ENCODE measurements at regions not wholly inside any gene's neighbourhood (a gene's known extent, or its start where the extent isn't known, plus 50 kb on each side); places are given as distances from the start of the nearest gene placed in this dataset.

GRCh38 chr15:31802761-31803160, 227.6 kb upstream of the CHRNA7 start:
- POLR2A ChIA-PET (ENCODE audit: partially characterized antibody): no interaction called here
- Mint-ChIP-seq H3K27ac (no peak overlapping the region), H3K9me3 (no peaks in the 10 kb centered on the region), H3K36me3 (no peaks in the 10 kb centered on the region), H3K4me1 (no peaks in the 10 kb centered on the region), H3K27me3 (peaks cover 1 to 8% of the 10 kb centered on the region in 2 donors), H3K4me3 (no peak overlapping the region)
- CTCF ChIA-PET (ENCODE audit: partially characterized antibody): no interaction called here
- no peak overlapping the region for H3K4me3 ChIP-seq (ENCODE audit: low read length in 2 of 2)
- no peak overlapping the region for H3K27ac ChIP-seq (ENCODE audit: low read depth, low read length)
- H3K27me3 ChIP-seq (ENCODE audit: insufficient read depth, low read length): no peaks in the 10 kb centered on the region
- no peaks in the 10 kb centered on the region for H3K4me1 ChIP-seq (ENCODE audit: insufficient read depth, low read length)
- no peaks in the 10 kb centered on the region for H3K9me3 ChIP-seq (ENCODE audit: control insufficient read depth in 1 of 2, low read length in 2 of 2)
- DNase-seq: no peak
- intact Hi-C loops (cut with micrococcal nuclease): no loop called here
- H3K36me3 ChIP-seq (ENCODE audit: insufficient read depth, low read length): no peaks in the 10 kb centered on the region

- H3K9me3 ChIP-seq (ENCODE audit: control insufficient read depth in 1 of 2, low read length in 2 of 2): no peaks in the 10 kb centered on the region
- Mint-ChIP-seq H3K36me3 (no peaks in the 10 kb centered on the region), H3K4me3 (no peak overlapping the region), H3K27me3 (peaks cover 1 to 8% of the 10 kb centered on the region in 2 donors), H3K27ac (no peak overlapping the region), H3K4me1 (no peaks in the 10 kb centered on the region), H3K9me3 (no peaks in the 10 kb centered on the region)
- H3K4me3 ChIP-seq (ENCODE audit: low read length in 2 of 2): no peak overlapping the region
- intact Hi-C loops (cut with micrococcal nuclease): no loop called here
- no peaks in the 10 kb centered on the region for H3K4me1 ChIP-seq (ENCODE audit: insufficient read depth, low read length)
- CTCF ChIA-PET (ENCODE audit: partially characterized antibody): no interaction called here
- DNase-seq: no peak
- H3K27me3 ChIP-seq (ENCODE audit: insufficient read depth, low read length): no peaks in the 10 kb centered on the region
- POLR2A ChIA-PET (ENCODE audit: partially characterized antibody): no interaction called here
- H3K27ac ChIP-seq (ENCODE audit: low read depth, low read length): no peak overlapping the region
- H3K36me3 ChIP-seq (ENCODE audit: insufficient read depth, low read length): no peaks in the 10 kb centered on the region
These were observed 226.9 kb upstream of the CHRNA7 start for GRCh38 chr15:31803388-31803884.

- Mint-ChIP-seq H3K27me3 (no peaks in the 10 kb centered on the region), H3K36me3 (no peaks in the 10 kb centered on the region), H3K9me3 (peaks cover 0 to 2% (median 0%) of the 10 kb centered on the region in 8 donors), H3K4me1 (no peaks in the 10 kb centered on the region), H3K27ac (no peak overlapping the region), H3K4me3 (no peak overlapping the region)
- no peaks in the 10 kb centered on the region for H3K36me3 ChIP-seq (ENCODE audit: insufficient read depth, low read length)
- H3K27me3 ChIP-seq (ENCODE audit: insufficient read depth, low read length): no peaks in the 10 kb centered on the region
- no peak for DNase-seq
- ChIA-PET POLR2A (ENCODE audit: partially characterized antibody) (no interaction called here), CTCF (ENCODE audit: partially characterized antibody) (no interaction called here)
- intact Hi-C loops (cut with micrococcal nuclease): no loop called here
- H3K4me3 ChIP-seq (ENCODE audit: low read length in 2 of 2): no peak overlapping the region
- H3K4me1 ChIP-seq (ENCODE audit: insufficient read depth, low read length): no peaks in the 10 kb centered on the region
- no peaks in the 10 kb centered on the region for H3K9me3 ChIP-seq (ENCODE audit: control insufficient read depth in 1 of 2, low read length in 2 of 2)
- H3K27ac ChIP-seq (ENCODE audit: low read depth, low read length): no peak overlapping the region
These were observed 225.1 kb upstream of the CHRNA7 start for GRCh38 chr15:31805090-31805662.

DNA sequence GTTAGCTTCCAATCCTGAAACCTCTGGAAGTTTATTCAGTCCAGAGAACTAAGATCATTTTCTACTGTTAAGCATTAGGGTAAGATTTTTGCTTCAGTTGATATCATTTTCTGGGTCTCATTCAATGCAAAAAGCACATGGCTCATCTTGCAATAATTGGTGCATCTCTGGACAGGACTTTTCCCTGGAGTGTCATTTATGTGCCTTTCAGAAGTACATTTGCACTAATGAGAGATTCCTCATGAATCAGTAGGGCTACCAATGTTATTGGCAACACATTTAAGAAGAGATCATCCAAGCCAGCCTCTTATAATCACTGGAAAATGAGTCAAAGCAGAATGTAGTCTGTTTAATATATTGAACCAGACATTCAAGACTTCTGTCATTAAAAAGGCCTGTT, 224.2 kb upstream of the CHRNA7 start:
- intact Hi-C loops (cut with micrococcal nuclease): no loop called here
- no peaks in the 10 kb centered on the region for H3K36me3 ChIP-seq (ENCODE audit: insufficient read depth, low read length)
- Mint-ChIP-seq H3K36me3 (no peaks in the 10 kb centered on the region), H3K27me3 (no peaks in the 10 kb centered on the region), H3K27ac (no peak overlapping the region), H3K4me1 (no peaks in the 10 kb centered on the region), H3K4me3 (no peak overlapping the region), H3K9me3 (peaks cover 0 to 3% (median 0%) of the 10 kb centered on the region in 8 donors)
- H3K27ac ChIP-seq (ENCODE audit: low read depth, low read length): no peak overlapping the region
- CTCF ChIA-PET (ENCODE audit: partially characterized antibody): no interaction called here
- H3K4me1 ChIP-seq (ENCODE audit: insufficient read depth, low read length): no peaks in the 10 kb centered on the region
- no peaks in the 10 kb centered on the region for H3K27me3 ChIP-seq (ENCODE audit: insufficient read depth, low read length)
- H3K9me3 ChIP-seq (ENCODE audit: control insufficient read depth in 1 of 2, low read length in 2 of 2): no peaks in the 10 kb centered on the region
- no peak overlapping the region for H3K4me3 ChIP-seq (ENCODE audit: low read length in 2 of 2)
- POLR2A ChIA-PET (ENCODE audit: partially characterized antibody): no interaction called here
- DNase-seq: no peak

DNA sequence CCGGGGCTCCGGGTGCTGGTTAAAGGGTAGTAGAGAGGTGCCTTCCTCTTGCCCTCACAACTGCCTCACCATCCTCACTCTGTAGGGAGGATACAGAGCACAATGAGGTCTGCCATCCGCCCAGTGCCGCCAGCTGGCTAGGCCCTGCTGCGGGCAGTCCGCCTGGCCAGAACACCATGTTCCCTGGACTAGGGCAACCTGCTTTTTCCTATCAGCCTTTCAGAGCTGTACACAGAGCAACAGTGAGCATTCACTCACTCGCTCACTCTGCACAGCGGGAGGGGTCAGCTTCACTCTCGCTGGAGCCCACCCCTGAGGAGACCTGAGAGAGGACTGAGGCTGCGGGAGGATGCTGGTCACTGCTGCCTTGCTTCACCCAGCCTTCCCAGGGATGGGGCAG, 218.7 kb upstream of the CHRNA7 start:
- CTCF ChIA-PET (ENCODE audit: partially characterized antibody): no interaction called here
- Mint-ChIP-seq H3K27me3 (no peaks in the 10 kb centered on the region), H3K4me1 (no peaks in the 10 kb centered on the region)

DNA sequence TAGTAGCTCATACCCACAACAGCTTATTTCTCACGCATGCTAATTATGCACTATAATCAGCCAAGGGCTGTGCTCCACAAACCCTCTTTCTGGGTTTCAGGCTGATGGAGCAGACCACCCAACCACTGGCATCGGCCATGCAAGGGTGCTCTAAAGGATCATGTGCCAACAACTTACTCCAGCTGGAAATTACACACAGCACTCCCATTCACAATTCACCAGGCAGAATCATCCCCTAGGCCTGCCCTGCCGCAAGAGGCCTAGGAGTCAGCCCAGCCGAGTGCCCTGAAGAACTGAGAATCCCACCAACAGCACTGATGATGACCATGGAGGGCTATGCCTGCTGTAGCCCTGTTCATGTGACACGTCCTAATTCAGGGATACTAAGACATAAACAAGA, 216.2 kb upstream of the CHRNA7 start:
- no peak overlapping the region for H3K4me3 ChIP-seq (ENCODE audit: low read length in 2 of 2)
- Mint-ChIP-seq H3K27me3 (no peaks in the 10 kb centered on the region), H3K4me1 (no peaks in the 10 kb centered on the region), H3K9me3 (peaks cover 0 to 3% (median 0%) of the 10 kb centered on the region in 8 donors), H3K36me3 (no peaks in the 10 kb centered on the region), H3K27ac (no peak overlapping the region), H3K4me3 (no peak overlapping the region)
- CTCF ChIA-PET (ENCODE audit: partially characterized antibody): no interaction called here
- POLR2A ChIA-PET (ENCODE audit: partially characterized antibody): no interaction called here
- no peaks in the 10 kb centered on the region for H3K9me3 ChIP-seq (ENCODE audit: control insufficient read depth in 1 of 2, low read length in 2 of 2)
- intact Hi-C loops (cut with micrococcal nuclease): no loop called here
- H3K4me1 ChIP-seq (ENCODE audit: insufficient read depth, low read length): no peaks in the 10 kb centered on the region
- no peak for DNase-seq
- no peak overlapping the region for H3K27ac ChIP-seq (ENCODE audit: low read depth, low read length)
- no peaks in the 10 kb centered on the region for H3K27me3 ChIP-seq (ENCODE audit: insufficient read depth, low read length)
- H3K36me3 ChIP-seq (ENCODE audit: insufficient read depth, low read length): no peaks in the 10 kb centered on the region

More for the DNA sequence above, 218.7 kb upstream of the CHRNA7 start:
- H3K27me3 ChIP-seq (ENCODE audit: insufficient read depth, low read length): no peaks in the 10 kb centered on the region
- H3K4me1 ChIP-seq (ENCODE audit: insufficient read depth, low read length): no peaks in the 10 kb centered on the region
- no peaks in the 10 kb centered on the region for H3K36me3 Mint-ChIP-seq
- no peaks in the 10 kb centered on the region for H3K36me3 ChIP-seq (ENCODE audit: insufficient read depth, low read length)
- intact Hi-C loops (cut with micrococcal nuclease): no loop called here
- H3K4me3 ChIP-seq (ENCODE audit: low read length in 2 of 2): no peak overlapping the region
- H3K4me3 Mint-ChIP-seq: no peak overlapping the region
- no peak for DNase-seq
- H3K9me3 Mint-ChIP-seq: peaks cover 0 to 3% (median 0%) of the 10 kb centered on the region in 8 donors
- POLR2A ChIA-PET (ENCODE audit: partially characterized antibody): no interaction called here
- no peaks in the 10 kb centered on the region for H3K9me3 ChIP-seq (ENCODE audit: control insufficient read depth in 1 of 2, low read length in 2 of 2)
- no peak overlapping the region for H3K27ac ChIP-seq (ENCODE audit: low read depth, low read length)
- H3K27ac Mint-ChIP-seq: no peak overlapping the region

GRCh38 chr15:31815411-31816155, 214.7 kb upstream of the CHRNA7 start:
- intact Hi-C loops (cut with micrococcal nuclease): no loop called here
- POLR2A ChIA-PET (ENCODE audit: partially characterized antibody): no interaction called here
- no peaks in the 10 kb centered on the region for H3K9me3 Mint-ChIP-seq
- no peaks in the 10 kb centered on the region for H3K27me3 Mint-ChIP-seq
- no peaks in the 10 kb centered on the region for H3K4me1 ChIP-seq (ENCODE audit: insufficient read depth, low read length)
- no peak overlapping the region for H3K4me3 ChIP-seq (ENCODE audit: low read length in 2 of 2)
- DNase-seq: no peak
- no peak overlapping the region for H3K4me3 Mint-ChIP-seq
- no peaks in the 10 kb centered on the region for H3K36me3 Mint-ChIP-seq
- no peaks in the 10 kb centered on the region for H3K9me3 ChIP-seq (ENCODE audit: control insufficient read depth in 1 of 2, low read length in 2 of 2)
- H3K4me1 Mint-ChIP-seq: no peaks in the 10 kb centered on the region
- CTCF ChIA-PET (ENCODE audit: partially characterized antibody): no interaction called here
- H3K27ac ChIP-seq (ENCODE audit: low read depth, low read length): no peak overlapping the region
- H3K36me3 ChIP-seq (ENCODE audit: insufficient read depth, low read length): no peaks in the 10 kb centered on the region
- H3K27ac Mint-ChIP-seq: no peak overlapping the region
- no peaks in the 10 kb centered on the region for H3K27me3 ChIP-seq (ENCODE audit: insufficient read depth, low read length)
